ENCODE measurements at regions not wholly inside any gene's neighbourhood (a gene's known extent, or its start where the extent isn't known, plus 50 kb on each side); places are given as distances from the start of the nearest gene placed in this dataset.
"Not testable (repeated sequence)": the region's sequence is repeated elsewhere in the genome, so short reads cannot be mapped to it uniquely, and the experiment has no call there.

DNA sequence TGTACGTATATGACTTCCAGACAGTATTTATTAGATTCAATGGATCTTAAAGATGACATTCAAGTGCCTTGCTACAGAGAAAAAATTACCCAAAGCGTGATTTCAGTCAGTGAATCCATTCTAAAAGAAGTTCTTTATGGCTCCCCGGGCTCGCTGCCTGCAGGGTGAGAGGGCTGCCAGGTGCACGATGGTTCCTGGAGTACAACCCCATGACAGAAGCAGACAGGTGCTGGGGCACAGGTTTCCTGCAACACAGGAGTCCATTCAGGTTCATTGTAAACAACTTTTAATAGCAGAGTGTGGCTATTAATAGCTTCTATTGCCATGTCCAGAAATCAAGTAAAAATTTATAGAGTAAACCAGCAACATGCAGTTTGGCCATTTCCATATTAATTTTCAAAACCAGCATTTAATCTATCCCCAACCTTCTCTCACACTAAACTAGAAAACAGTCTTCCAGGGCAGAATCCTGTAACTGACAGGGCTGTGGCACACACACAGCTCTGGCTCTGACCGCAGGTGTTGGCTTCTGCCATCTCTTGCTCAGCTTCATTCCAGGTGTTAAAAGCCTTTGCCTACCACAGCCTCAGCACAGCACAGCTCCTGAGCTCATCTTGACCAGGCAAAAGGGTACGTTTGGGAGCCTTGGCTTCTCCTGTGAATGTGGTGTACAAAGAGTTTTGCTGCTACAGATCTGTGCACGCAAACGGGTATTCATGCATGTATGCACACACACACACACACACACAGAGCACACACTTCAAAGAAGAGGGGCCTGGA is 185.9 kb downstream of the MEX3B start:
- no peak for DNase-seq

DNA sequence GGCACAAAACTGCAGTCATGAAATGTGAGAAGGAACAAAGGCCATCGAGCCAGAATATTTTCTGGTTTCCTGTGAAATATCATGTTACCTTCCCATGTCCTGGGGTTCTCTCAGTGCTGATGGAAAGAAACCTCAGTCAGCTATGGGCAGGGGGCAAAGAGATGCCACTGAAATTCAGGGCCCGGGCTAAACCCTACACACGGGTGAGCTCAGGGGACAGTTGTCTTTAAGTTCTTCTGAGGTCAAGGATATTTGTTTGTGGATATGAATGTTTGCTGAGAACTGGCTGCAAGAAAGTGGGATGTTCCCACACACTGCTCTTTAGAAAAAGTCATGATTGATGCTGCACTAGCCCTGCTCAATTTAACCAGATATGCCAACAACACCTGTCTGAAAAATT is 187.2 kb downstream of the MEX3B start:
- no peak for DNase-seq

DNA sequence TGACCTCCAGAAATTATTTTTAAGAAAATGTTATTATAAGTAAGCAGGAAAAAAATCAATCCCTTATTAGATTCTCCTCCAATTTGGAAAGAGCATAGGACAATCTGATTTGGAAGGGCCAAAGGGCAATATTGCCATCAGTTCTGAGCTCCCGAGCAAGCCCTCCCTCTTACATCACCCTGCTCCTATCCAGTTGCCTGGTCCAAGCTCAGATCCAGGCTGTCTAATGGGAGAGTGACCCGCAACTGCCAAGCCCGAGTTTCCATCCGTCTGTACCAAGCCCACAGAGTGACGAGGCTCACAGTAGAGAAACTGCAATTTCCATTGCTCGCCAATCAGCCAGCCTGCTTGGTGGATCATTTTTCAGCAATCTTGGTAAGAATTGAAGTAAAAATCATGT is 187.7 kb downstream of the MEX3B start:
- no peak for DNase-seq

DNA sequence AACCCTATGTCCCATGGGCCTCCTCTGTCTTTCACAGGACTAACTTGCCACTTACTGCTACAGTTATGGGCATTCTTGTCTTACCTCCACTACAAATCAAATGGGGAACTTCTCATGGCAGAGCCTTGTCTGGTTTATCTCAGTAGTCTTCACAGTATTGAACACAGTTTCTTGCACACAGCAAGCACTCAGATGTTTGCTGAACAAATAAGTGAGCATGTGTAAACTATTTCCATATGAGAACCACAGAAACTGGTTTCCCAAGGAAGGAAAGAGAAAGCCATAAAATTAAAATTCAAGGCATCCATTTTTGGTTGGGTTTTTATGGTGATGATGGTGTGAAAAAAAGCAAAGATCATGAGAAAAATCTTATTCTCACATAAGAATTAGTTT is 189.2 kb downstream of the MEX3B start:
- DNase-seq = no peak

DNA sequence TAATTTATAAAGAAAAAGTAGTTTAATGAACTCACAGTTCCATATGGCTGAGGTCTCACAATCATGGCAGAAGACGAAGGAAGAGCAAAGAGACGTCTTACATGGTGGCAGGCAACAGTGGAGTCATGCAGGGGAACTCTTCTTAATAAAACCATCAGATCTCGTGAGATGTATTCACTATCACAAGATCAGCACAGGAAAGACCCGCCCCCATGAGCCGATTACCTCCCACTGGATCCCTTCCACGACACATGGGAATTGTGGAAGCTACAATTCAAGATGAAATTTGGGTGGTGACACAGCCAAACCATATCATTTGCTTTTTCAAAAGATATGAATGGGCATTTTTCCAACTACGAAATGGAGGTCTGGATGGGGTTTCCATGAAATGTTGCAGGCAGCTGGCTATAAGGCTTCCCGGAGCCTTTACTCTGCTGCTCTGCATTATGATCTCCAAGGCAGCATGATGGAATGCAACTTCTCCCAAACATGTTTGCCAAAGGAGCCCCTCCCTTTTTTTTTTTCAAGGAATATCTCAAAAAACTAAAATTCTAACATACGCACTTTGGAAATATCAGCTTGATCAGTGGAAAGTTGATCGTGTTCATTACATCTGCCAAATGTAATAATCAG is 189.7 kb downstream of the MEX3B start:
- no peak for DNase-seq

DNA sequence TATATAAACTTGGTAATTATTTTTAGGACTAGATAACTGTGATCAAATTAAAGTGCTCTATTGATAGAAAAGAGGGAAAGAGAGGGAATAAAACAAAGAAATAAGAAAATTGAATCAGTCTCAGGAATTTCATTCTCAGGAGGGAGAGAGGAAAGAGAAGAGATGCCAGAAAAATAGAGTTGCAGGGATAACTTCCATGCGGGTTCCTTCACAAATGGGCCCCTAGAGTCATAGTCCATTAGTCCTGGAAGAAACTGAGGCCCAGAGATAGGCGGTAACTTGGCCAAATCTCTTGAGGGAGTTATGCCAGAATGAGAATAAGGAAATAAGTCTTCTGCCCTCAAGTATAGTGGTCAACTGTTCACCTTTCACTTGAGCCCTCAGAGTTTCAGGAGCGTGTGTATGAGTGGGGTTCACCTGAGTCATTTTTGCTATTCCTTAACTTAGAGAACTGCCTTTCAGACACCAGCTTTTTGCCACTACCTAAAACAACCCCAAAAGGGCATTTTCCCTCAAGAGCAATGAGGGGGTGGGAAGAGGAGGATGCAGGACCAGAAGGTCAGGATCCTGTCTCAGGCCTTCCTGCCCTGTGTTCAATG is 192.6 kb downstream of the MEX3B start:
- DNase-seq = no peak

DNA sequence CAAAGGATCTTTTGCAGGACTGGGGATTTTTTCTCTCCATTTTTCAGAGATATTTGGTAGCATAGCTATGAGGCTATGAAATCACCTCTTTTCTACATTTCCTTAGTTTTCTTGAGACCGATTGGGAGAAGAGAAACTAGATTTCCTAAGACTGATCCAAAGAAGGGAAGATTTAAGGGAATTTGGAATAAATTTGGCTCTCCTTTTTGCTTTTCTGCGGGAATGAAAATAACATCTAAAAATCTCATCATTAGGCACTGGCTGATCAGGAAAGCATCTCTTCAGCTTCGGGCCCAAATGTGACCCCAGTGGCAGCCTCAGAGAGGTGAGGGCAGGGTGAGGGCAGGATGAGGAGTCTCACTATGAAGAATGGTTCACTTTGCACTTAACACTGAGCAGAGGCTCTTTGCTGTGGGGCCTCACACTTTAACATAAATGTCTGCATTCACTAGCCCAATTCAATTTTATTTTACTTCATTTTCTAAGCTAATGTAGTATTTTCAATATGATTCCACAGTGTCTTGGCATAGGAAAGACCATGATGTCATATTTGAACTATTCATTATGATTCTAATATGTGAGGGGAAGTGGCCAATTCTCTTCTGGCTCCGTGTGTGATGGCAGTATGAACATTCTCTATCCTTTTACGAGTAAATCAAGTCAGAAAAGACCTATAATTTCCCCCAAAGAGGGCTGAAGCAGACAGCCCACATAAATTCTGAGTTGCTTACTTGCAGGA is 193.2 kb downstream of the MEX3B start:
- no peak for DNase-seq

DNA sequence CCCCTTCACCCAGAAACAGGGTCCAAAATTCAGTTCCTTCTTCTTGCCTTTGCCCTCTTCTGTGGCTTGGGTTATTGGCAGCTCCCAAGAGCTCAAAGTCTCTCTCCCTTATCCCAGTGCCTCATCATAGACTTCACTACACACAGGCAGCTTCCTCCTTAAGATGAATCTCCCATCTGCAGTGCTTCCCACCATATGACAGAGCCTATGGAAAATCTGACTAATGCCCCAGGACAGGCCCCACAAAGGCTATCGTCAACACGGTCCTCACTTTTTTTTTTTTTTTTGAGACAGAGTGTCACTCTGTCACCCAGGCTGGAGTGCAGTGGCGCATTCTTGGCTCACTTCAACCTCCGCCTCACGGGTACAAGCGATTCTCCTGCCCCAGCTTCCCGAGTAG is 194.1 kb downstream of the MEX3B start:
- no peak for DNase-seq

DNA sequence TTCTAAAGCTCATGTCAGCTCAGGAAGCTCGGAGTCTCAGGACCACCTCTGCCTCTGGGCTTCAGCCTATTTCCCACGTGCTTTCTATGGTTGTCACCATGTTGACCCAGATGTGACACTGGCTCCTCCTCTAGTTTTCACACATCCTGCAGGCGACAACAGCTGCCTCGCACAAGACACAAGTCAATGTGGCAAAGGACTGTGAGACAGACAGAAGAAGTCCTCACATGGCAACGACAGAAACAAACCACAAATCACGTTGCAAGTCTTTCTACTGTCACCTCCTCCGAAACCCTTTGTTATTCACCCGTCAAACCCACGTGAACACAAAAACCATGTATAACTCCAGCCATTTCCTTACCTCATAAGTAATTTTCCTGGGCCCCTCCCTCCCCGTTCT is 194.5 kb downstream of the MEX3B start:
- no peak for DNase-seq

DNA sequence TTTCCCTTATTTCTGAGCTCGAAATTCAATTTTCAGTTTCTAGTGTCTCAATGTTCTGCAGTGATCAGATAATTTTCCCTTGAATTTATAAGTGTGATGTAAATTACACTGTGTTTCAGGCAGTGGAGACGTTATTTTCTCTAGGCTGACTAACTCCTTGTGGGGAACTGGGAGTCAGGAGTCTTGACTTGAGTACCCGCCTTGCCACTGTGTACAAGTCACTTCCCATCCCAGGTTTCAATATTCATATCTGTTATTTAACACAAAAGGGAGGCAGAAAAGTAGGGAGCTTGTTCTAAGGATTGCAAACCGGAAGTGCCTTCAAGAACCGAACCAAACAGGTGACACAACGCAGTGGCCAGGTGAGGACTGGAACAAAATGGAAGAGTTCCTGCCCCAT is 196.5 kb downstream of the MEX3B start:
- no peak for DNase-seq

DNA sequence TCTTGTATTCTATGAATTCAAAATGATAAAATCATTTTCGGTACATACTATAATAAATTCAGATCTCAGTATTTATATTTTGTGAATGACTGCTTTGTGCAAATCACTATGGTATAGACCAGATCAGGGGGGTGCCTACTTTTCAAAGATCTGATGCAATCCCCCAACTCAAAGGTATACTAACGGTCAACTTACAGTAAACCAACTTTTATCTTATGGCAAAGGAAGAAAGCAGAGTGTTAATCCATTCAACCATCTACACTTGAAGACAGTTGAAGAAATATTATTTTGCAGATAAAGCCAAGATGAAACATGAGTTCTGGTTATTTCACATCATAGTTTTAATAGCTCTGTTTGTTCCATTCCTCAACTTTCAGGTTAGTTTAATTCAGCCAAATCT is 197.1 kb downstream of the MEX3B start:
- no peak for DNase-seq

DNA sequence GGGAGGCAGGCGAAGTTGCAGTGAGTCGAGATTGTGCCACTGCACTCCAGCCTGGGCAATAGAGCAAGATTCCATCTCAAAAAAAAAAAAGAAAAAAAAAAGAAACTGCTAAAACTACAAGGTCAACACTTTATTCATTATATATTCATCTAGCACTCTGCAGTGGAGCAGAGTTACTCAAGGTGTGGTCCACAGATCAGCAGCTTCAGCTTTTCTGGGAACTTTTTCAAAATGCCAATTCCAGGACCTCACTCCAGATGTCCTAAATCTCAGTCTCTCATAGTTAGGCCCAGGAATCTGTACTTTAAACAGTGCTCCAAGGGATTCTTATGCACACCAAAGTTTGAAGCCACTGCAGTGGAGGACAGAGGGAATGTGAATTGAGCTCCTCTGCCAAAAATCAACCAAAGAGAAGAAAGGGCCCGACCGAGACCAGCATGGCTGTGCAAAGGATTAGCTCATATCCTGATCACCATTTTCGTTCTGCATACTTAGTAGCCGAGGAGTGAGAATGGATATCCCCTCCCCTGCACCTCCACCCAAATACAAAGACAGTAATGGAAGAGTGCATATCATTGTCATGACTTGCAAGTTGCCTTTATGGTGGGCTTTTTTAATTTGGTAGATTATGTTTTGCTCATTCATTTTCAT is 201.9 kb downstream of the MEX3B start:
- no peak for DNase-seq

DNA sequence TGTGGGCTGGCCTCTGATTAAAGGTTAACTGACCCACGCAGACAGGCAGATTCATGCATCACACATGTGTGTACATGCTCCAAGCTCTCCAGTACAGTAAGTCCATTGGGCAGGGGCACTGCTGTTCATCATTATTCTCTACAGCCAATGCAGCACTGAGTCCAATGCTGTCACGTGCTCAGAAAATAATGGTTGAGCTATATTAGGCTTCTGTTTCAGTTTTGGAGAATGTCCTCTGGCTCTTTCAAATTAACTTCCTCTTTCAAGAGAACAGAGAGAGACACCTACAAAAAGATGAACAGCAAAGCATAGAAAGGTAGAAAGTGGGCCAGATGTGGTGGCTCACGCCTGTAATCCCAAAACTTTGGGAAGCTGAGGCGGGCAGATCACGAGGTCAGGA is 202.6 kb downstream of the MEX3B start:
- no peak for DNase-seq

DNA sequence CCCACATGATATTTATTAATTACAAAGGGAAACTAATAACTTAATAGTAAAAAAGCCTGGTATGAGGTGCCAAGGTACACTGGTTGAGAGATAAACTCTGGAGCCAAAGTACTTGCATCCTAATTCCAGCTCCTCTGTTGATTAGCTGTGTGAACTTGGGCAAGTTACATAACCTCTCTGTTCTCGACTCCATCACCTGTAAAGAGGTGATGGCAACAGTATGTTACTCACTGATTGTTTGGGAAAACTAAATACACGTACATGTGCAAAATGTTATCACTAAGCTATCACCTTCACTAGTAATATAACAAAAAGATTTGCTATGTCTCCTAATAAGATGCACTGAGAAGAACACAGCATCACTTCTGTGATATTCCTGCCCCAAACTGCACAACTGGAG is 206.4 kb downstream of the MEX3B start:
- DNase-seq = no peak

DNA sequence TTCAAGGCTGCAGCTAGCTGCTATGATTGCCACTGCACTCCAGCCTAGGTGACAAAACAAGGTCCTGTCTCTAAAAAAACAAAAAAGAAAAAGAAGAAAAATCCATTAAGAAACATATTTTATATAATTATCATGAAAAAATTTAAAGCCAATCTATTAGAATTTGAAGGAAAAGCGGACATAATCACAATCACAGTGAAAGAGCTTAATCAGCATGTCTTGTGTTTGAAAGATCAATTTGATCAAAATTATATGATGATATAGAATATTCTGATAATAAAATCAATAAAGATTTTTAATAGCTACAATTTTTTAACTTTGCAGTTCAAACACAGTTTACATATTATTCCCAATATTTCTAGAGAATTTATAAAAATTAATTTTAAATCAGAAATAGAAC is 210.1 kb downstream of the MEX3B start:
- no peak for DNase-seq

DNA sequence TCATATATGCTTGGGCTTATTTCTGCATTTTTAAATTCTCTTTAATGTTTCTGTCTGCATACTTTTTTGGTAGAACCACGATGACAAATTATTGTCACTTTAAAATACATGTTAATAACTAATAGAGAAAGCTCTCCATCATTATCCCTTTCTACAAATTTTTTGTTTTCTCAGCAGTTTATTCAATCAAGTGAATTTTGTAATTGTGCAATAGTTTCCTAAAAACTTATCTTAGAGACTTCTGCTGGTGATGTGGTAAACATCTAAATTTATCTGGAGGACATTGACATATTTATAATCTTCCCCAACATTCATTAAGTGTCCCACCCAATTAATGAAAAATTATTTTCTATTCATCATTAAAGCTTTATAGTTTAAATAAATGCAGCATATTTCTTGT is 215.3 kb downstream of the MEX3B start:
- no peak for DNase-seq

DNA sequence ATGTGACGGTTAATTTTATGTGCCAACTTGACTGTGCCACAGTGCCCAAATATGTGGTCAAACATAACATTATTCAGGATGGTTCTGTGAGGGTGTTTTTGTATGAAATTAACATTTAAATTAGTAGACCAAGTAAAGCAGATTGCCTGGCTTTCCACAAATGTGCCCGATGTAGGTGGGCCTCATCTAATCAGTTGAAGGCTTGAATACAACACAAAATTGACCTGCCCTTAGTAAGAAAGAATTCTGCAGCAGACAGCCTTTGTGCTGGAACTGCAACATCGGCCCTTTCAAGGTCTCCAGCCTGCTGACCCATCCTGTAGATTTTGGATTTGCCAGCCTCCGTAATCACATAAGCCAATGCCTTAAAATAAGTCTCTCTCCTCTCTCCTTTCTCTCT is 215.9 kb downstream of the MEX3B start:
- DNase-seq = no peak

DNA sequence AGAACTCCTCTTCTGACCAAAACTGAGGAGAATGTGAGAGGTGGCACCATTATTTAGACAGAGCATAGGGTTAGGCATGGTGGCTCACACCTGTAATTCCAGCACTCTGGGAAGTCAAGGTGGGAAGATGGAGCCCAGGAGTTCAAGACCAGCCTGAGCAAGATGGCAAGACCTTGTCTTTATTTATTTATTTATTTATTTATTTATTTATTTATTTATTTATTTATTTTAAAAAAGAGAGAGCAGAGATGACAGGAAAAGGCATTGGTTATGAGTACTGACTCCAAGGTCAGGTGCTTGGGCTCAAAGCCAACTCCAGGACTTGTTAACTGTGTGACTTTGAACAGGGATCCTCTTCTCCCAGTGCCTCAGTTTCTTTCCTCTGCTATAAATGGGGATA is 217.7 kb downstream of the MEX3B start:
- no peak for DNase-seq

DNA sequence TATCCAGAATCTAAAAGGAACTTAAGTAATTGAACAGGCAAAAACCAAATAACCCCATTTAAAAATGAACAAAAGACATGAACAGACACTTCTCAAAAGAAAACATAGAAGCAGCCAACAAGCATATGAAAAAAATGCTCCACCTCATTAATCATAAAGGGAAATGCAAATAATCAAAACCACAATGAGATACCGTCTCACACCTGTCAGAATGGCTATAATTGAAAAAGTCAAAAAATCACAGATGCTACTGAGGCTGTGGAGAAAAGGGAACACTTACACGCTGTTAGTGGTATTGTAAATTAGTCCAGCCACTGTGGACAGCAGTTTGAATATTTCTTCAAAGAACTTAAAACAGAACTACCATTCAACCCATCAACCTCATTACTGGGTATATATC is 220.7 kb downstream of the MEX3B start:
- DNase-seq = no peak

DNA sequence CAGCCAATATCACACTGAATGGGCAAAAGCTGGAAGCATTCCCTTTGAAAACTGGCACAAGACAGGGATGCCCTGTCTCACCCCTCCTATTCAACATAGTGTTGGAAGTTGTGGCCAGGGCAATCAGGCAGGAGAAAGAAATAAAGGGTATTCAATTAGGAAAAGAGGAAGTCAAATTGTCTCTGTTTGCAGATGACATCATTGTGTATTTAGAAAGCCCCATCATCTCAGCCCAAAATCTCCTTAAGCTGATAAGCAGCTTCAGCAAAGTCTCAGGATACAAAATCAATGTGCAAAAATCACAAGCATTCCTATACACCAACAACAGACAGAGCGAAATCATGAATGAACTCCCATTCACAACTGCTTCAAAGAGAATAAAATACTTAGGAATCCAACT is 223.2 kb downstream of the MEX3B start:
- not testable (repeated sequence) for DNase-seq

DNA sequence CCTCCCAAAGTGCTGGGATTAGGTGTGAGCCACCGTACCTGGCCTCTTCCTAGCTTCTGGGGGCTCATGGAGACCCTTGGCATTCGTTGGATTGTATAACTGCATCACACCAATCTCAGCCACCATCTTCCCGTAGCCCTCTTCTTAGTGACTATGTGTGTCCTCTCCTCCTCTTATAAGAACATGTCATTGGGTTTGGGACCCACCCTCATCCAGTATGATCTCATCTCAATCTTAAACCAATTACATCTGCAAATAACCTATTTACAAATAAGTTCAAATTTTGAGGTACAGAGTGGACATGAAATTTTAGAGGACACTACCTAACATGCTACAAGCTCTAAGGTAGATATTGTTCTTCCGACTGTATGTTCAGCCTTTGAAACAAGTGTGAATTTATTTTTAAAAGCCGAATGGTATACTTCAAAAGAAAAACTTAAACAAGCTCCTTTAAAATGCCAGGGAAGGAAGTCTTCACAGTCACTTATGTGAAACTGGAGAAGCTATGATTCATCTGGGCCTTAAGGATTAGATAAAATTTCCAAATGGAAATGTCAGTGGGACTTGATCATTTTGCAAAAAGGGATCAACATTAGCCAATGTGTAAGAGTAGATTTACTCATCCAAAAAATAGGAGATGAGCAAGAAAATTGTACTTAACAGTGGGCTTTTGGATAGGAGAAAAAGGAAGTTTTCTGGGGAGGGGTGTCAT is 225.7 kb downstream of the MEX3B start:
- no peak for DNase-seq

DNA sequence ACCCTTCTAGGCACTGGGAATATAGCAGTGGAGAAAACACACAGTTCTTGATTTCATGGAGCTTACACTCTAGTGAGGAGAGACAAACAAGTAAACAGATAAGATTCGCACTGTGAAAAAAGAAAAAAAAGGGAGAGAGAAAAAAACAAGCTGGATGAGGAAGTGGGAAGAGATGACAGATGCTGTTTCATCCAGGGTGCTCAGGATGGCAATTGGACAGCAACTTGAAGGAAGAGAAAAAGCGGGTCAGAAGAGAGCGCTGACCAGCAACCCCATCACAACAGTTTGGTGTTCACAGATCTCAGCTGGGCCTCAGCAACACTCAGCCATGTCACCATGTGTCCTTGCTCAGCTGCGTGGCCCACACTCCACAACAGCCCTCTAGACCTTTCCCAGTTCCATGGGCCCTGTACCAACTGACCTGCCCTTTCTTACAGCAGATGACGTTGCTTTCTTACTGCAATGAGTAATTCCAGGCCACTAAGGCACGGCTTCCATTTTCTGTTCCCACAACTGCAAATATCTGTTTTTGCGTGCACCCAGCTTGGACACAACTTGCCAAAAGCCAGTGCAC is 230.8 kb downstream of the MEX3B start:
- DNase-seq = no peak

Data from stimulated activated CD4-positive, alpha-beta T cell treated with anti-CD3 and anti-CD28 coated beads, Interleukin-2, amount 100 ng/mL, for 48 hours (primary cell).